ENCODE measurements at regions not wholly inside any gene's neighbourhood (a gene's known extent, or its start where the extent isn't known, plus 50 kb on each side); places are given as distances from the start of the nearest gene placed in this dataset.

- TF ChIP-seq CTCF (IDR thresholded peaks at IDR 0.05), result no peak
- Histone ChIP-seq H3K9me3 (peaks cover 0 to 6% of the 10 kb centered on the region in 2 donors), H3K36me3 (no peaks in the 10 kb centered on the region), H3K4me1 (no peaks in the 10 kb centered on the region), H3K27ac (no peak overlapping the region), H3K27me3 (no peaks in the 10 kb centered on the region), H3K4me3 (no peak overlapping the region)
- DNase-seq (ENCODE audit: low spot score), result no peak
These were observed 353.7 kb downstream of the MIAT start for GRCh38 chr22:27011133-27011532.

- Histone ChIP-seq H3K27me3 (no peaks in the 10 kb centered on the region), H3K27ac (no peak overlapping the region), H3K9me3 (peaks cover 0 to 6% of the 10 kb centered on the region in 2 donors), H3K4me1 (no peaks in the 10 kb centered on the region), H3K36me3 (no peaks in the 10 kb centered on the region), H3K4me3 (no peak overlapping the region)
- DNase-seq (ENCODE audit: low spot score), result no peak
- TF ChIP-seq CTCF (IDR thresholded peaks at IDR 0.05), result no peak
These were observed 354.3 kb downstream of the MIAT start for GRCh38 chr22:27011717-27012116.

GRCh38 chr22:27019827-27020226 is 362.4 kb downstream of the MIAT start:
- no peak for TF ChIP-seq CTCF (IDR thresholded peaks at IDR 0.05)
- Histone ChIP-seq H3K36me3 (no peaks in the 10 kb centered on the region), H3K9me3 (peaks cover 0 to under 1% of the 10 kb centered on the region in 2 donors), H3K4me1 (no peaks in the 10 kb centered on the region), H3K27ac (no peak overlapping the region), H3K4me3 (no peak overlapping the region), H3K27me3 (no peaks in the 10 kb centered on the region)
- DNase-seq (ENCODE audit: low spot score), result no peak

- Histone ChIP-seq H3K27me3 (no peaks in the 10 kb centered on the region), H3K4me1 (no peaks in the 10 kb centered on the region), H3K27ac (no peak overlapping the region), H3K9me3 (no peaks in the 10 kb centered on the region), H3K4me3 (no peak overlapping the region), H3K36me3 (no peaks in the 10 kb centered on the region)
- DNase-seq (ENCODE audit: low spot score), result no peak
- no peak for TF ChIP-seq CTCF (IDR thresholded peaks at IDR 0.05)
These were observed 365.0 kb downstream of the MIAT start for GRCh38 chr22:27022274-27022895.

- Histone ChIP-seq H3K27me3 (no peaks in the 10 kb centered on the region), H3K36me3 (no peaks in the 10 kb centered on the region)
These were observed 365.5 kb downstream of the MIAT start for GRCh38 chr22:27022896-27023361.

More at GRCh38 chr22:27022896-27023361, 365.5 kb downstream of the MIAT start:
- no peak for DNase-seq (ENCODE audit: low spot score)
- TF ChIP-seq CTCF (IDR thresholded peaks at IDR 0.05), result no peak
- Histone ChIP-seq H3K4me3 (no peak overlapping the region), H3K4me1 (no peaks in the 10 kb centered on the region), H3K27ac (no peak overlapping the region), H3K9me3 (no peaks in the 10 kb centered on the region)

Measured in right atrium auricular region (tissue), 2 donors.